Neural cell (in vitro differentiated cells): ENCODE measurements at regions not wholly inside any gene's neighbourhood (a gene's known extent, or its start where the extent isn't known, plus 50 kb on each side); places are given as distances from the start of the nearest gene placed in this dataset.

ENCODE experiments used
- H2AFZ ChIP-seq: fragments of 200-600, 300-800 bp; sonication (generic), shearing (Covaris generic); 2 replicates; pipeline ENCODE4 v1.6.0; 2014; ENCODE audit warnings: low read depth, mild to moderate bottlenecking, antibody characterized with exemption, low read length, moderate library complexity
- H3F3A ChIP-seq: fragments of 200-600 bp; shearing (Covaris generic); 2 replicates; pipeline ENCODE4 v1.6.1; 2016; ENCODE audit warnings: mild to moderate bottlenecking, moderate library complexity, mixed read lengths, antibody characterized with exemption, low read length; ENCODE audit not compliant: insufficient read depth, poor library complexity, severe bottlenecking
- H3K27ac ChIP-seq: fragments of 200-600, 300-800 bp; sonication (generic), shearing (Covaris generic); 2 replicates; pipeline ENCODE4 v1.5.1; 2014; ENCODE audit warnings: mild to moderate bottlenecking, low read length, moderate library complexity
- H3K27me3 ChIP-seq: fragments of 300-800, 200-600 bp; sonication (generic), shearing (Covaris generic); 2 replicates; pipeline ENCODE4 v1.6.0; 2014; ENCODE audit warnings: mild to moderate bottlenecking, low read depth, low read length, moderate library complexity; ENCODE audit not compliant: insufficient read depth
- H3K36me3 ChIP-seq: fragments of 300-800, 200-600 bp; sonication (generic), shearing (Covaris generic); 2 replicates; pipeline ENCODE4 v1.5.1; 2014; ENCODE audit warnings: mild to moderate bottlenecking, antibody characterized with exemption, low read length, moderate library complexity; ENCODE audit not compliant: insufficient read depth
- H3K4me2 ChIP-seq: fragments of 300-800, 200-600 bp; sonication (generic), shearing (Covaris generic); 2 replicates; pipeline ENCODE4 v1.6.0; 2014; ENCODE audit warnings: mild to moderate bottlenecking, low read length
- H3K4me3 ChIP-seq: fragments of 300-800, 200-600 bp; sonication (generic), shearing (Covaris generic); 2 replicates; pipeline ENCODE4 v1.5.1; 2014; ENCODE audit warnings: mild to moderate bottlenecking, low read length, moderate library complexity
- H3K79me2 ChIP-seq: fragments of 200-600 bp; shearing (Covaris generic); replicated peaks from 2 replicates; pipeline ENCODE4 v1.6.0; 2014; ENCODE audit warnings: mild to moderate bottlenecking, low read length, moderate library complexity; ENCODE audit not compliant: insufficient read depth
- H3K9ac ChIP-seq: fragments of 300-800, 200-600 bp; sonication (generic), shearing (Covaris generic); 2 replicates; pipeline ENCODE4 v1.6.1; 2016; ENCODE audit warnings: mild to moderate bottlenecking, low read length, mixed read lengths
- H3K9me2 ChIP-seq: fragments of 200-600 bp; shearing (Covaris generic); 2 replicates; pipeline ENCODE4 v1.6.1; 2016; ENCODE audit warnings: mild to moderate bottlenecking, low read length, mixed read lengths; ENCODE audit not compliant: insufficient read depth
- H3K9me3 ChIP-seq: fragments of 200-600, 300-800 bp; sonication (generic), shearing (Covaris generic); 2 replicates; pipeline ENCODE4 v1.6.1; 2016; ENCODE audit warnings: mild to moderate bottlenecking, mixed run types, low read length, moderate library complexity, mixed read lengths
- H4K20me1 ChIP-seq: fragments of 200-600 bp; shearing (Covaris generic); 2 replicates; pipeline ENCODE4 v1.6.1; 2016; ENCODE audit warnings: mild to moderate bottlenecking, mixed run types; ENCODE audit not compliant: insufficient read depth
- CTCF ChIP-seq: fragments of 450-650 bp; IDR thresholded peaks from 2 replicates; pipeline ENCODE4 v1.5.1; 2014; ENCODE audit warnings: antibody characterized with exemption, mild to moderate bottlenecking, moderate library complexity; ENCODE audit not compliant: poor library complexity, severe bottlenecking
- EZH2 ChIP-seq: fragments of 200-600, 300-800 bp; shearing (Covaris generic), sonication (generic); IDR thresholded peaks from 2 replicates; pipeline ENCODE4 v1.6.1; 2014; ENCODE audit warnings: antibody characterized with exemption, low read length, borderline replicate concordance, mild to moderate bottlenecking; ENCODE audit not compliant: insufficient read depth, poor library complexity, severe bottlenecking
- POLR2AphosphoS5 ChIP-seq: IDR thresholded peaks from 2 replicates; pipeline ENCODE4 v1.6.1; 2012
- RAD21 ChIP-seq: fragments of 450-650 bp; conservative IDR thresholded peaks from 2 replicates; pipeline ENCODE4 v1.6.1; 2014; ENCODE audit warnings: antibody characterized with exemption, mild to moderate bottlenecking, moderate library complexity
- REST ChIP-seq: IDR thresholded peaks from 2 replicates; pipeline ENCODE4 v1.6.1; 2012; ENCODE audit warnings: borderline replicate concordance
- SMC3 ChIP-seq: fragments of 450-650 bp; conservative IDR thresholded peaks from 2 replicates; pipeline ENCODE4 v1.6.1; 2014; ENCODE audit warnings: antibody characterized with exemption, mild to moderate bottlenecking, moderate library complexity; ENCODE audit not compliant: poor library complexity
- TAF1 ChIP-seq: IDR thresholded peaks from 2 replicates; pipeline ENCODE4 v1.6.1; 2012; ENCODE audit warnings: low read depth

DNA sequence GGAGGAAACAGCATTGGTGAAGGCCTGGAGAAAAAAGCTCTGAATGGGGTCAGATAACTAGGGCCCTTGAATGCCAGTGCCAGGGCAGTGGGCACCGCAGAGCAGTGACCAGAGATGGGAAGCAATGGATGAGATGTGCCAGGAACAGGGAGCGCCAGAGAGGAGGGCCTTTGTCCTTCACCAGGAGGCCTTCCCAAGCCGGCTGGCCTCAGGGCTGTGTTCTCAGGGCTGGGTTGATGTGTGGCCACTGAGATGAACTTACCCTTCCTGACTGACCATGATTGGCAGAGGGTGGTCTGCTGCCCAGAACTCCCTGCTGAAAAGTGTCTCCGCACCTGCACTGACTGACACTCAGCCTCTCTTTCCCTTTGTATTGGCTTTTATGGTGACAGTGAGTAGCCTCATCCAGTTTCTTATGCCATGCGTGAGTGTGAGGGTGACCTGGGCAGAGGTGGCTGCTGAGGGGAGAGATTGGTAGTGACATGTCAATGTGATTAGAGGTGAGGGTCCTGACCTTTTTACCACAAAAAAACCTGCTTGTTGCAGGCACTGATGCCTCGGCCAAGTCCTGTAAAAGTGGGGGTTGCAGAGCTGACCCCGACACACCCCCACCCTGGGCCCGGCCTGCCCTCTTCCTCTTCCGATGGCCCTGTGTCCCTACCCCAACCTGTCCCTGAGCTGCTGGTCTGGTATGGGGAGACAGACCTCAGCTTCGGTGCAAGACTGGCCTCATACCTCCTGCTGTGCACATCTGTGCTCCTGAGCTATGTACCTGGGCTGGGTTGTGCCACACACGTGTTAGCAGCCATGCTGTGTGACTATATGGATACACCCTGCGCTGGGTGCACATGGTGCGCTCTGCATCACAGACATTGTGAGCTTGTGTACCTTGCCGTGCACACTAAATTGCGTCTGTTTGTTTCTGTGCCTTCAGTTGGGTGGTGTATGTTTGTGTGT, 57.1 kb upstream of the PSD2 start:
- no peaks in the 10 kb centered on the region for H3K36me3 ChIP-seq
- no peak overlapping the region for H3K27ac ChIP-seq
- no peaks in the 10 kb centered on the region for H3K9me2 ChIP-seq
- no peaks in the 10 kb centered on the region for H3K79me2 ChIP-seq
- no peaks in the 10 kb centered on the region for H3F3A ChIP-seq
- no peak overlapping the region for H2AFZ ChIP-seq
- TF ChIP-seq POLR2AphosphoS5 (no peak), CTCF (no peak), SMC3 (no peak), EZH2 (no peak)
- no peak overlapping the region for H3K9ac ChIP-seq
- no peak overlapping the region for H3K4me3 ChIP-seq
- no peaks in the 10 kb centered on the region for H3K27me3 ChIP-seq
- no peaks in the 10 kb centered on the region for H4K20me1 ChIP-seq
- H3K4me2 ChIP-seq: no peak overlapping the region
- no peaks in the 10 kb centered on the region for H3K9me3 ChIP-seq

- H3K9ac ChIP-seq: no peak overlapping the region
- no peaks in the 10 kb centered on the region for H3F3A ChIP-seq
- TF ChIP-seq POLR2AphosphoS5 (no peak), REST (no peak), TAF1 (no peak), RAD21 (no peak), CTCF (no peak)
Observed at GRCh38 chr5:139739150-139739974, 56.2 kb upstream of the PSD2 start.

More at GRCh38 chr5:139739150-139739974, 56.2 kb upstream of the PSD2 start:
- Histone ChIP-seq H3K4me2 (no peak overlapping the region), H3K27me3 (no peaks in the 10 kb centered on the region), H2AFZ (no peak overlapping the region), H3K27ac (no peak overlapping the region), H3K9me2 (no peaks in the 10 kb centered on the region), H3K79me2 (no peaks in the 10 kb centered on the region), H3K36me3 (no peaks in the 10 kb centered on the region), H3K9me3 (no peaks in the 10 kb centered on the region), H3K4me3 (no peak overlapping the region), H4K20me1 (no peaks in the 10 kb centered on the region)
